ENCODE measurements at regions not wholly inside any gene's neighbourhood (a gene's known extent, or its start where the extent isn't known, plus 50 kb on each side); places are given as distances from the start of the nearest gene placed in this dataset.

DNA sequence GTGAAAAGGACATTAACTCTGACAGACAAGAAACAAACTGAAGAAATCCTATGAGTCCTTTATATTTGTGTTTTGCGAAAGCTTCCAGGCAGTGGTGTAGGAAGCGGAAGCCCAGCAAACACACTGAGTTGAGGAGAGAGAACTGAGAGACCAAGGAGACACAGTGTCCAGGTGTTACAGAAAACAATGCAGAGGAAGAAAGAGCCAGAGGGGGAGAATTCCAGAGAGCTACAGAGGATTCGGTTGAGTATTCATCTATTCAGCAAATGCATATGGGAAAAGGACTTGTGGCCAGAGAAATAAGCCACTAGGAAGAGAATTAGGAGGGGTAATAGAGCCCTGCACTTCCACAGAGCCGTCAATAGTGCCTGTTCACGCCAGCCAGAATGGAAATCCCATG, 183.5 kb downstream of the LIG4 start:
- H3K27ac ChIP-seq (ENCODE audit: low read depth in 2 of 2, low read length in 1 of 2) = no peak overlapping the region
- no peak overlapping the region for H2AFZ ChIP-seq (ENCODE audit: low read depth)
- H3K4me1 ChIP-seq (ENCODE audit: control insufficient read depth in 1 of 2, insufficient read depth in 2 of 2, low read depth in 1 of 2, low read length in 1 of 2) = no peaks in the 10 kb centered on the region
- no peak for TF ChIP-seq ELF1 (IDR thresholded peaks at IDR 0.05)
- TF ChIP-seq, protein P1, sequence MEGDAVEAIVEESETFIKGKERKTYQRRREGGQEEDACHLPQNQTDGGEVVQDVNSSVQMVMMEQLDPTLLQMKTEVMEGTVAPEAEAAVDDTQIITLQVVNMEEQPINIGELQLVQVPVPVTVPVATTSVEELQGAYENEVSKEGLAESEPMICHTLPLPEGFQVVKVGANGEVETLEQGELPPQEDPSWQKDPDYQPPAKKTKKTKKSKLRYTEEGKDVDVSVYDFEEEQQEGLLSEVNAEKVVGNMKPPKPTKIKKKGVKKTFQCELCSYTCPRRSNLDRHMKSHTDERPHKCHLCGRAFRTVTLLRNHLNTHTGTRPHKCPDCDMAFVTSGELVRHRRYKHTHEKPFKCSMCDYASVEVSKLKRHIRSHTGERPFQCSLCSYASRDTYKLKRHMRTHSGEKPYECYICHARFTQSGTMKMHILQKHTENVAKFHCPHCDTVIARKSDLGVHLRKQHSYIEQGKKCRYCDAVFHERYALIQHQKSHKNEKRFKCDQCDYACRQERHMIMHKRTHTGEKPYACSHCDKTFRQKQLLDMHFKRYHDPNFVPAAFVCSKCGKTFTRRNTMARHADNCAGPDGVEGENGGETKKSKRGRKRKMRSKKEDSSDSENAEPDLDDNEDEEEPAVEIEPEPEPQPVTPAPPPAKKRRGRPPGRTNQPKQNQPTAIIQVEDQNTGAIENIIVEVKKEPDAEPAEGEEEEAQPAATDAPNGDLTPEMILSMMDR (IDR thresholded peaks at IDR 0.05) = no peak
- no peak for TF ChIP-seq POLR2AphosphoS5 (IDR thresholded peaks at IDR 0.05; ENCODE audit: low read depth, low read length)
- no peak for TF ChIP-seq TCF12 (IDR thresholded peaks at IDR 0.05)
- TF ChIP-seq SMC3 (IDR thresholded peaks at IDR 0.05; ENCODE audit: low read depth, low read length) = no peak
- TF ChIP-seq GABPA (IDR thresholded peaks at IDR 0.05; ENCODE audit: low read depth) = no peak
- no peak for TF ChIP-seq FOXM1 (IDR thresholded peaks at IDR 0.05; ENCODE audit: low read depth)
- TF ChIP-seq RAD21 (IDR thresholded peaks at IDR 0.05; ENCODE audit: low read length) = no peak
- no peak for TF ChIP-seq NFIC (IDR thresholded peaks at IDR 0.05; ENCODE audit: borderline replicate concordance)
- CTCF ChIA-PET = interaction anchor here (1.3 kb wide), 1 partner anchor 123 kb away, joined by 4 read pairs; no protein-coding TSS in a partner anchor
- DNase-seq = no peak
- H3K9me3 ChIP-seq = no peaks in the 10 kb centered on the region
- POLR2A ChIA-PET = no interaction called here
- no peaks in the 10 kb centered on the region for H4K20me1 ChIP-seq (ENCODE audit: insufficient read depth)
- H3K9ac ChIP-seq = no peak overlapping the region
- WGBS (ENCODE audit: low lambda C conversion rate) = 42% methylated on average over 5 of the region's 5 CpGs
- H3F3A ChIP-seq (replicated peaks; ENCODE audit: insufficient read depth) = no peaks in the 10 kb centered on the region
- no peaks in the 10 kb centered on the region for H3K9me2 ChIP-seq
- peaks cover 5% of the 10 kb centered on the region; the same call in 1 of the 2 replicates for H3K27me3 ChIP-seq (ENCODE audit: insufficient read depth)
- no peak overlapping the region for H3K4me2 ChIP-seq
- H3K4me3 ChIP-seq (ENCODE audit: low read depth in 2 of 2, low read length in 1 of 2) = no peak overlapping the region
- H3K79me2 ChIP-seq (ENCODE audit: insufficient read depth) = no peaks in the 10 kb centered on the region
- H3K36me3 ChIP-seq (replicated peaks in 1 of 2; ENCODE audit: control insufficient read depth in 1 of 2, insufficient read depth in 2 of 2, low read length in 1 of 2) = no peaks in the 10 kb centered on the region

DNA sequence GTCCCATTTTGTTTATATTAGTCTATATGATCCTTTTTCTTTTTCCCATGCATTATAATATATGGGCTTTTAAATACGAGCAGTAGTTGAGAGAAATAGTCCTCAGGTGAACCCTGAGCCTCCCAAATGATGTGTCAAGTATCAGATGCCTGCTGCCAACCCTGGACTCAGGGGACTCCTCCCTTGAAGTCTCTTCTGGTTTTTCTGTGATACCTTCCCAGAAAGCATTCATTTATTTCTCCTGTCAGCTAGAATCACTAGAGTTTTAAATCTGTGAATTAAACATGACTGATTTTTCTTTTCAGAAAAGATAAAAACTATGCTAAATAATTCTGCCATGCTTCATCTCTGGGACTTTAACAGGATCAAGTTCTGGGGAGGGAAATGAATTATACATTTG, 184.6 kb downstream of the LIG4 start:
- CTCF ChIA-PET = no interaction called here
- POLR2A ChIA-PET = no interaction called here
- Histone ChIP-seq H3K79me2 (ENCODE audit: insufficient read depth) (no peaks in the 10 kb centered on the region), H3K4me3 (ENCODE audit: low read depth in 2 of 2, low read length in 1 of 2) (no peak overlapping the region), H3K4me2 (no peak overlapping the region), H3K27me3 (ENCODE audit: insufficient read depth) (peaks cover 5% of the 10 kb centered on the region; the same call in 1 of the 2 replicates), H3K4me1 (ENCODE audit: control insufficient read depth in 1 of 2, insufficient read depth in 2 of 2, low read depth in 1 of 2, low read length in 1 of 2) (no peaks in the 10 kb centered on the region), H4K20me1 (ENCODE audit: insufficient read depth) (no peaks in the 10 kb centered on the region), H3F3A (replicated peaks; ENCODE audit: insufficient read depth) (no peaks in the 10 kb centered on the region), H2AFZ (ENCODE audit: low read depth) (no peak overlapping the region), H3K27ac (ENCODE audit: low read depth in 2 of 2, low read length in 1 of 2) (no peak overlapping the region), H3K36me3 (replicated peaks in 1 of 2; ENCODE audit: control insufficient read depth in 1 of 2, insufficient read depth in 2 of 2, low read length in 1 of 2) (no peaks in the 10 kb centered on the region), H3K9ac (no peak overlapping the region), H3K9me3 (no peaks in the 10 kb centered on the region), H3K9me2 (no peaks in the 10 kb centered on the region)
- DNase-seq = no peak
- WGBS (ENCODE audit: low lambda C conversion rate) = 17% methylated on average over 1 of the region's 1 CpG
- TF ChIP-seq FOXM1 (IDR thresholded peaks at IDR 0.05; ENCODE audit: low read depth) (no peak), NRF1 (IDR thresholded peaks at IDR 0.05; ENCODE audit: low read depth, low read length) (no peak), SIN3A (IDR thresholded peaks at IDR 0.05; ENCODE audit: borderline replicate concordance, low read depth, low read length) (no peak), RAD21 (IDR thresholded peaks at IDR 0.05; ENCODE audit: low read length) (no peak), TAF1 (IDR thresholded peaks at IDR 0.05; ENCODE audit: borderline replicate concordance, low read depth, low read length) (no peak), FOSL2 (IDR thresholded peaks at IDR 0.05; ENCODE audit: borderline replicate concordance, low read depth) (no peak), POLR2AphosphoS5 (IDR thresholded peaks at IDR 0.05; ENCODE audit: low read depth, low read length) (no peak), EZH2phosphoT487 (IDR thresholded peaks at IDR 0.05; ENCODE audit: borderline replicate concordance, low read depth) (no peak), SMC3 (IDR thresholded peaks at IDR 0.05; ENCODE audit: low read depth, low read length) (no peak), RFX5 (IDR thresholded peaks at IDR 0.05; ENCODE audit: low read length) (no peak)
- TF ChIP-seq, protein P2, sequence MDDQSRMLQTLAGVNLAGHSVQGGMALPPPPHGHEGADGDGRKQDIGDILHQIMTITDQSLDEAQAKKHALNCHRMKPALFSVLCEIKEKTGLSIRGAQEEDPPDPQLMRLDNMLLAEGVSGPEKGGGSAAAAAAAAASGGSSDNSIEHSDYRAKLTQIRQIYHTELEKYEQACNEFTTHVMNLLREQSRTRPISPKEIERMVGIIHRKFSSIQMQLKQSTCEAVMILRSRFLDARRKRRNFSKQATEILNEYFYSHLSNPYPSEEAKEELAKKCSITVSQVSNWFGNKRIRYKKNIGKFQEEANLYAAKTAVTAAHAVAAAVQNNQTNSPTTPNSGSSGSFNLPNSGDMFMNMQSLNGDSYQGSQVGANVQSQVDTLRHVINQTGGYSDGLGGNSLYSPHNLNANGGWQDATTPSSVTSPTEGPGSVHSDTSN (IDR thresholded peaks at IDR 0.05) = no peak
- TF ChIP-seq, protein P3, sequence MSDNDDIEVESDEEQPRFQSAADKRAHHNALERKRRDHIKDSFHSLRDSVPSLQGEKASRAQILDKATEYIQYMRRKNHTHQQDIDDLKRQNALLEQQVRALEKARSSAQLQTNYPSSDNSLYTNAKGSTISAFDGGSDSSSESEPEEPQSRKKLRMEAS (IDR thresholded peaks at IDR 0.05; ENCODE audit: low read depth) = no peak
- TF ChIP-seq, protein P4, sequence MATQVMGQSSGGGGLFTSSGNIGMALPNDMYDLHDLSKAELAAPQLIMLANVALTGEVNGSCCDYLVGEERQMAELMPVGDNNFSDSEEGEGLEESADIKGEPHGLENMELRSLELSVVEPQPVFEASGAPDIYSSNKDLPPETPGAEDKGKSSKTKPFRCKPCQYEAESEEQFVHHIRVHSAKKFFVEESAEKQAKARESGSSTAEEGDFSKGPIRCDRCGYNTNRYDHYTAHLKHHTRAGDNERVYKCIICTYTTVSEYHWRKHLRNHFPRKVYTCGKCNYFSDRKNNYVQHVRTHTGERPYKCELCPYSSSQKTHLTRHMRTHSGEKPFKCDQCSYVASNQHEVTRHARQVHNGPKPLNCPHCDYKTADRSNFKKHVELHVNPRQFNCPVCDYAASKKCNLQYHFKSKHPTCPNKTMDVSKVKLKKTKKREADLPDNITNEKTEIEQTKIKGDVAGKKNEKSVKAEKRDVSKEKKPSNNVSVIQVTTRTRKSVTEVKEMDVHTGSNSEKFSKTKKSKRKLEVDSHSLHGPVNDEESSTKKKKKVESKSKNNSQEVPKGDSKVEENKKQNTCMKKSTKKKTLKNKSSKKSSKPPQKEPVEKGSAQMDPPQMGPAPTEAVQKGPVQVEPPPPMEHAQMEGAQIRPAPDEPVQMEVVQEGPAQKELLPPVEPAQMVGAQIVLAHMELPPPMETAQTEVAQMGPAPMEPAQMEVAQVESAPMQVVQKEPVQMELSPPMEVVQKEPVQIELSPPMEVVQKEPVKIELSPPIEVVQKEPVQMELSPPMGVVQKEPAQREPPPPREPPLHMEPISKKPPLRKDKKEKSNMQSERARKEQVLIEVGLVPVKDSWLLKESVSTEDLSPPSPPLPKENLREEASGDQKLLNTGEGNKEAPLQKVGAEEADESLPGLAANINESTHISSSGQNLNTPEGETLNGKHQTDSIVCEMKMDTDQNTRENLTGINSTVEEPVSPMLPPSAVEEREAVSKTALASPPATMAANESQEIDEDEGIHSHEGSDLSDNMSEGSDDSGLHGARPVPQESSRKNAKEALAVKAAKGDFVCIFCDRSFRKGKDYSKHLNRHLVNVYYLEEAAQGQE (IDR thresholded peaks at IDR 0.05; ENCODE audit: low read depth, low read length) = no peak
- TF ChIP-seq, protein P5, sequence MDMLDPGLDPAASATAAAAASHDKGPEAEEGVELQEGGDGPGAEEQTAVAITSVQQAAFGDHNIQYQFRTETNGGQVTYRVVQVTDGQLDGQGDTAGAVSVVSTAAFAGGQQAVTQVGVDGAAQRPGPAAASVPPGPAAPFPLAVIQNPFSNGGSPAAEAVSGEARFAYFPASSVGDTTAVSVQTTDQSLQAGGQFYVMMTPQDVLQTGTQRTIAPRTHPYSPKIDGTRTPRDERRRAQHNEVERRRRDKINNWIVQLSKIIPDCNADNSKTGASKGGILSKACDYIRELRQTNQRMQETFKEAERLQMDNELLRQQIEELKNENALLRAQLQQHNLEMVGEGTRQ (IDR thresholded peaks at IDR 0.05; ENCODE audit: borderline replicate concordance, low read depth, low read length) = no peak
- TF ChIP-seq, protein P6, sequence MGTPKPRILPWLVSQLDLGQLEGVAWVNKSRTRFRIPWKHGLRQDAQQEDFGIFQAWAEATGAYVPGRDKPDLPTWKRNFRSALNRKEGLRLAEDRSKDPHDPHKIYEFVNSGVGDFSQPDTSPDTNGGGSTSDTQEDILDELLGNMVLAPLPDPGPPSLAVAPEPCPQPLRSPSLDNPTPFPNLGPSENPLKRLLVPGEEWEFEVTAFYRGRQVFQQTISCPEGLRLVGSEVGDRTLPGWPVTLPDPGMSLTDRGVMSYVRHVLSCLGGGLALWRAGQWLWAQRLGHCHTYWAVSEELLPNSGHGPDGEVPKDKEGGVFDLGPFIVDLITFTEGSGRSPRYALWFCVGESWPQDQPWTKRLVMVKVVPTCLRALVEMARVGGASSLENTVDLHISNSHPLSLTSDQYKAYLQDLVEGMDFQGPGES (IDR thresholded peaks at IDR 0.05; ENCODE audit: low read depth, low read length) = no peak
